ENCODE measurements at regions not wholly inside any gene's neighbourhood (a gene's known extent, or its start where the extent isn't known, plus 50 kb on each side); places are given as distances from the start of the nearest gene placed in this dataset.

DNA sequence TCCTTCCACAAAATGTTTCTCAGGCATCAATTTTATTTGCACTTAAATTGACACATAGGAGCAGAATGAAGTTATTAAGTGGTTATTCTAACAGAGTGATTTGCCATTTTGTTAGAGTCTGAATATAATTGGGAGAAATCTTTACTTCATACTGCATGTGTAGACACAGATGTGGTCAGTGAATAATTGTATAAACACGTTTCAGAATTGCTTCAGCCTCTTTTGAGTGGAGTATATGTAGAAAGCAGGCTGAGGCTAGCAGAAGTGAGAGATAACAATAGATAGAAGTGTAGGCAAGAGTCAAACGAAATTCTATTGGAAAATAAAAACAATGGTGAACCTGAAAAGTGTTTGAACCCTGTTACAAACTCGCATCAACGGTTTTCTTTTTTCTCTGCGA, 270.7 kb downstream of the TMEM167A start:
- DNase-seq (ENCODE audit: low read depth) = no peak

DNA sequence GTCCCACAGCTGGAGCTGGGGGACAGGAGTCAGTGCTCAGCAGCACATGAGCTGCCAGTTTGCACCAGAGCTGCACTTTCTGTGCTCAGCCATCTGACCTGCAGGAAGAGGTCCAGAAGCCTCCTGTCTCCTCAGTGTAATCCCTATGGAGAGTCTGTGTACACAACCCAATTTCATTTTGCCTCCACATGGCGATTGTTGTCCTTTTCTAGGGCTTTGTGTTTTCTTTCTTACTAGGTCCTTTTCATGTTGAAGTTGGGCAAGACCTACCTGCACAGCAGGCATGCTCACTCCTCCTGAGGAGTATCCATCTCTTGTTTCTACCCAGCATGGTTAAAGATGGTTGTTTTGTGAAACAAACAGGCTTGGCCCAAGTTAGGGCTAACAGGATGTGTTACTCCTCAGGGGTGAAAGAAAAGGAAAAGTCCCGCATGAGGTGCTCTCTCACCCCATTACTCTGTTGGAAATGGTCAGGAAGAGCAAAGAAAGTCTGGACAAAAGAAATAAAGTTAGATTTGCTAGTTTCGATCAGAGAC, 273.0 kb downstream of the TMEM167A start:
- no peak for DNase-seq (ENCODE audit: low read depth)

DNA sequence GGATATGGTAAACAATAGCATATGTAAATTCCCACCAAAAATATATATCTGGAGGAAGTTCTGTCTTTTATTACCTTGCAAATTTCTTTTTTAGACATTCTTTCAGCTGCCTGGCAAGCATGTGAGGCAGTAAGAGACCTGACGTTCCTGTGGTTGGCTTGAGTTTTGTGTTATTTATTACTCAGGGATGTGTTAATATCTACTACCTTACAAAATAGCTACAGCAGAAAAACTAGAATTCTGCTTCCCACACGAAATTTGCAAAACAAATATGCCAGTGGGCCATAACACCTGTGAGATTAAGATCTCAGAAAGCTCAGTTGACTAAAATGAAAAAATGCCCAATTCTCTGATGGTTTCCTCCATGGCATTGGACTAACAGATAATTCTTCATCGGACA, 274.2 kb downstream of the TMEM167A start:
- DNase-seq (ENCODE audit: low read depth) = no peak

DNA sequence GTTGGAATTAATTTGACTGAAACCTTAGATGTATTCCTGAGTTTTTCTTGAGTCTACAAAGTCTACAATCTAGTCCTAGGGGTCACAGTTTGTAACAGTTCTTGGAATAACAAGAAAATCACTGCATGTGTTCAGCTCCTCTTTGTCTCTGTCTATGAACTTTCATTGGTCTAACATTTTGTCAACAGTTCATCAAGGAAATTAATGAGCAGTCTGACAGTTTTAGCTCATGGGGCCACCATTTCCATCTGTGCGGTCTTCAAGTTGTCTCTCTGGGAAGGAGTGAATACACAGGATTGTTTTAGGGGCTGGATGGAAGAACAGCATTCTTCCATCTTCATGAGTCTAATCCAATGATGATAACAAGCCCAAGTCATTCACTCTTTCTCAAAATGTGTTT, 276.4 kb downstream of the TMEM167A start:
- DNase-seq (ENCODE audit: low read depth) = no peak

DNA sequence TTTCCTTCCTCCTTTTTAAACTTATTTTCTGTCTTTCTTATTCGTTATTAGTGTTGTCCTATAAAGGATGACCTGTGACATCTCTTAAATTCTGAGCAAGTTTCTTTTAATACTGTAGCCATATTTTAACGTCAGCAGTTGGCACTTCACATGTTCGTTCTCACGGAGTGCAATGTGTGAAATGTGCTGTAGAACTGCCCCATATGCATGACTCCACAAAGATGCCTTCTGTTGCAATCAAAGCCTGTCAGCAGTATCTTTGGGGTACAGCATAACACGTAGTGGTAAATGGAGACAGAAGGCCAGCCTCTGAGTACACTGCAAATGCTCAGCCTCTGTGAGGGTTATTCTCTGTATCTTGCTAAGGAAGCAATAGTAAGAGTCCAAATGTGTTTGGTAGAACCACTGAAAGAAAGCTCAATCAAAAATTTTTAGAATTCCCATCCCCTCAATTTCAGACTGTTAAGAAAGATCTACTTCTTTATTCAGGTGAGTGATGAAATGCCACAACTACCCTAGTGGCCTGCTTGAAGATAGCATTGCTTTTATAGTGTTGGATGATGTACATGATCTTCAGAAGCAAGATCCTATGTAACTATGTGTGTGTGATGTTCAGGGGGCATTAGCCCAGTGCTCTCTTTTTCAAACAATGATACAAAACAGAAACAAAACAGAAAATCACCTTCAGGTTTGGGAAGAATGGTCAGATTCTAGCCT, 277.7 kb downstream of the TMEM167A start:
- DNase-seq (ENCODE audit: low read depth) = no peak

DNA sequence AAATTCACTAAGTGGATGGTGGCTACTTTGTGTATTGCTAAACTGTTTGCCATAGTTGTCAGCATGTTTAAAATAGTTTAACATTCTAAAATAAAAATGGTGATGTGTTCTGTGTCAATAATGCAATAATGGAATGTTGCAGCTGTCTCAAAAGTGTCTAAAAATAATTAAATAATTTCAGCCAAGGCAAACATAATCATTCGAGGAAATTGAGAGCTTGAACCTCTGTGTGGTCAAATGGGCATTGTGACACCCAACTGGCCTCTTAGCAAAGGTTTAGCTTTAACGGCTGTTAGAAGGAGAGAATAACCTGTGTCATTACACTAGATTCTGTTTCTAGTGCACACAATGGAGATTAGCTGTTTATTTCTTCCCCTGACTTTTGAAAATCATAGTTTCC, 278.5 kb downstream of the TMEM167A start:
- no peak for DNase-seq (ENCODE audit: low read depth)

DNA sequence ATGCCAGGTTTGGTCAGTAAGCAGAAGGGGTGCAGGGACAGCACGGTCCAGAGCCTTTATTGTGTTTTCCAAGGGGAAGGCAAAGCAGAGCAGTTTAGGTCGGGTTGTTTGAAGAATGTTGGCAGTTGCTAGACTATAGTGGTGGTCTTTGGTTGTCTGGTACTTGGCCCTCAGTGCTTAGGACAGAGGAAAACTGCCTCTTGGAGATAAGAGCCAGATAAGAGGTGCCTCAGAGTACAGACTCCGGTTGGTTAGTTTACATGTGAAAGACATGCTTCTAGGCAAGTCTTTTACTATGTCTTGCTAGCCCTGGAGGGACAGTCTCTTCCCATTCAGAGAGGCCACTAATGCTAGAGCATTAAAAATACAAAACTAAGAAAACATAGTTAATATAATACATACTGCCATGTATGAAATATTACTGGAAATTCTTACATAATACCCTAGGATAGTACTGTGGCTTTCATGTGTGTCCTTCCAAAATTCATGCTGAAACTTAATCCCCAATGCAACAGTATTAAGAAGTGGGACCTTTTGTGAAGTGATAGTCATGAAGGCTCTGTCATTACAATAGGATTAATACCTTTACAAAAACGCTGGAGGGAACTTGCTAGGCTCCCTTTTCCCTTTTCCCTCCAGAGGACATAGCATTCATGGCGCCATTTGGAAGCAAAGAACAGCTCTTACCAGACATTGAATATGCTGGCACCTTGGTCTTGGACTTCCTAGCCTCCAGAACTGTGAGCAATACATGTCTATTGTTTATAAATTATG, 280.4 kb downstream of the TMEM167A start:
- no peak for DNase-seq (ENCODE audit: low read depth)

DNA sequence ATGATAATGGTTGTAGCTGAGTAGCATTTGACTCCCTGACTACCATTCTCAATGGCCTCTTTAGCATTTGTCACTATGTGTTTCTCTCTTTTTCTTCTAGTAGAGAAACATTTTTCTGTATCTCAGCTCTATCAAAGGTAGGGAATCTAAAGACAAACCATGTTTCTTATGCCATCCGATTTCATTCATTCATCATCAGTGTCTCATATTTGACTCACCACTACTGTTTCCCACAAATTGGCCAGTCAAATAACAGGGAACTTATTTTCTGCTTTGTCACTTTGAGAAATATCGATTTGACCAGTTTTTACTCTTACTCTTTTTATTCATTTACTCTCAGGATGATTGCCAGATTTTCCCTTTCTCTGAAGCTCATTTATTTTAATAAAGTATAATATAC, 282.3 kb downstream of the TMEM167A start:
- no peak for DNase-seq (ENCODE audit: low read depth)

DNA sequence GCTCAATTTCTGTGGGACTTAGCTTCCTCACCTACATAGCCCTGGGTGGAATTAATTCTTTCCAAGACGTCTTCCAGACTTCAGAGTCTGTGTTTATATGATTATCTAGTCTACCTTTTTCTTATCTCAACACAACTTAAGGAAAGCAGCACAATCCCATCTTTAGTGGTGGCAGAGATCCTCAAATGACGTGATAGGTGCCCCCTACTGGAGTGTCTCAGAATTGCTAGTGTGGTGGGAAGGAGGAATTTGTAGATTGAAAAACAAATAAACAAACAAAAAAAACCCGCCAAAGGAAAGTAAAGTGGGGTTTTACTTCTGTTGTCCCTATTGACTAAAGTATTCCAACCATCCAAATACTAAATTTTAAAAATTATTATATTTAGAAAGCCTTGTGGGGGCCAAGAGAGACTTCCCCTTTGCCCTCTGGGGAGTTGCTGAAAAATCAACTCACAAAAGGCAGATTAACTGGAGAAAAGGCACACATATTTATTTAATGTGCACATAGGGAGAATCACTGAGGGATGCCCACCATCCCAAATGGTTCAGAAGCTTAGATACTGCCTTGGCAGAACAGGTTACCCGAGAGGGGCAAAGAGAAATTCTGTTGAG, 283.3 kb downstream of the TMEM167A start:
- DNase-seq (ENCODE audit: low read depth) = peak; percentile 1

DNA sequence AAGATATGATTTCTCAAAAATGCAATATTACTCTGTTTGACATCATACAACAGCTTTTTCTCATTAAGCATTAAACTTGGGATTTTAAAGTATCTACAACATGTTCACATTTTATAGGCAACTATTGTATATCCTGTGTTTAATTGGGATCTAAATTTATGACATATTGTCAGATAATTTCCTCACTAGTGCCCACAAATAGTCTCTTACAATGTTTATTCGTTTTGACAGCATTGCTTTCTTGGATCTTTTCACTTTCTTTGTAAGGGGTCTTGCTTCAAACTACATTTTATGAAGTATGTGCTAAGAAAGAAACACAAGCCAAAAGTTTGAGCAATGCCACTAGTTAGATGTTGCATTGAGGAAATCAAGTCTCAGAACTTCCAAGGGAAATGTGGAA, 285.1 kb downstream of the TMEM167A start:
- no peak for DNase-seq (ENCODE audit: low read depth)

DNA sequence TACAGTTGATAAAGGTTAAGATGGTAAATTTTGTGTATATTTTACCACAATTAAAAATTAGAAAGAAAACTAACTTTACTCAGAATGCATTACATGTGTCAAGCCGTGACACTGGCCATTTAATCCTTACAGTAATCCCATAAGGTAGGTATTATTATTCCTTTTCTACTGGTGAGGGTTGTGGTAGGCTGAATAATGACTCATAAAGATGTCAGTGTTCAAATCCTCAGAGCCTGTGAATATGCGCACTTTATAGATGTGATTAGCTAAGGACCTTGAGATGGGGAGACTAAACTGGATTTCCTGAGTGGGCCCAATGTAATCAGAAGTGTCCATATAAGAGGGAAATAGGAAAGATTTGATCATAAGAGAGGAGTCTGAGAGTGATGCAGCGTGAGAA, 288.1 kb downstream of the TMEM167A start:
- no peak for DNase-seq (ENCODE audit: low read depth)

DNA sequence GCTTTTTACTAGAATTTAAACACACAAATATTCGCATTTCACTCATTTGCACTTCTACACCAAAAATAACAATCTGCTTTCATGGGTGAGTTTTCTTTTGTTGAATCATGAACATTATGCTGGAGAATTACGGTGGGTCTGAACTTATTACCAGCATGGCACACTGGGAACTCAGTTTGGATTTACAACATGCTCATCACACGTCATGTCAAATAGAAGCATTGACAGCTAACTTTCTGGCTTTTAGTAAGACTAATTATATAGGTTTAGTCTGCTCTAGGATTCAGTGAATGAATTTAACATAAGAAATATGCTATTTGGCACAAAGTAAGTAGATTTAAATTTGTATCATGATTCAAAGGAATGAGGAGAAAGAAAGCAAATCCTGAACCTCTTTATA, 290.4 kb downstream of the TMEM167A start:
- DNase-seq (ENCODE audit: low read depth) = no peak

DNA sequence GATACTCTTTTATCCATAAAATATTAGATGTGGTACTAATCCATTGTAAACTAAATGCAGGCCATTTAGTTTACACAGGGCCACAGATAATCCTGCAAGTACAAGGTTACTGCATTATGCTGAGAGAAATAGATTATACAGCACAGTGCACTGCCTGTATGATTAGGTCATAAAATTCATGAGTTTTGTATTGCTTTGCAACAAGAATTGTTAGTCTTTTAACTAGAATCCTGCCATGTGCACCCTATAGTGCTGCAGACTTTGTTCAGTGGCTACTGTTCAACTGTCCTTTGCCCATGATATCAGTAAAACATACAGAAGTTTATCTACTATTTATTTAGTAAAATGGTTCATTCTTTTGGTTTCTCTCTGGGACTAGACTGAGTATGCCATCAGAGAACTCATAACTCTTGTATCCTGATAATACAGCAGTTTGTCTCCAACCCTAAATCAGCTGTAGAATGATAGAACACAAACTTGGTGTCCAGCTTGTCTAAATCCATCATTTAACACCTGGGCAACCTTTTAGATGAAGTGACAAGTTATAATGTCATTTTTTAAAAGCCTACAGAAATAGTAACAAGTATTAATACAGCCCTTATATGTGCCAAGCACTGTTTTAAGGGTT, 291.2 kb downstream of the TMEM167A start:
- no peak for DNase-seq (ENCODE audit: low read depth)

DNA sequence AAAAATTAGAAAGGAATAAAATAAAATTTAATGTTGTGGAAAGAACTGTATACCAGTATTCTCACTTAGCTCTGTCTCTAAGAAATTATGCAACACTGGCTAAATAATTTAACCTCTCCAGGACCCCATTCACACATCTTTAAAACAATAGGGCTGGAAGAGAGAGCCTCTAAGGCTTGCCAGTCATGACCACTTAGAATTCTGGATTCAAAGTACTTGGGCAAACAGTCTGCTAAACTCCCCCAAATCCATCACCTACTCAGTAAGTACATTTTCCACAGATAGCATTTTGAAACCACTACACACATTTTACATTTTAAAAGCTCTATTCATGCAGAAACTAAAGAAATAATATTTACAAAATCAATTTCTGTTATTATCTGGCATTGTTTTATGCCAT, 291.7 kb downstream of the TMEM167A start:
- no peak for DNase-seq (ENCODE audit: low read depth)

DNA sequence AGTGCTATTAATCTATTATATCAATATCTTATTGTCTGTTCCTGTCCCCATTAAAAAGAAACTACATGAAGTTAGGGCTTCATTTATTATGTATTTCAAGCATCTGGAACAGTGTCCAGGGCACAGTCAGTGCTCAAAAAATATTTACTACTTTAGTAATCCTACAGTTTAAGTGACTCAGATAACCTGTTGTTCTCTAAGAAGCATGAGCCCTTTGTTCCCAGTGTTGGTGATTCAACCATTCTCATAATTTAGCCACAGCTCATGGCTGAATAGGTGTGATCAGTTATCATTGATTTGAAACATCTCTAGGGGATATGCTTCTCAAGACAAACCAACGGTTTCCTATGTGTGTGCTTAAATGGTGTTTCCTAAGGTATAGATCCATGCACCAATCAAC, 292.7 kb downstream of the TMEM167A start:
- DNase-seq (ENCODE audit: low read depth) = no peak

DNA sequence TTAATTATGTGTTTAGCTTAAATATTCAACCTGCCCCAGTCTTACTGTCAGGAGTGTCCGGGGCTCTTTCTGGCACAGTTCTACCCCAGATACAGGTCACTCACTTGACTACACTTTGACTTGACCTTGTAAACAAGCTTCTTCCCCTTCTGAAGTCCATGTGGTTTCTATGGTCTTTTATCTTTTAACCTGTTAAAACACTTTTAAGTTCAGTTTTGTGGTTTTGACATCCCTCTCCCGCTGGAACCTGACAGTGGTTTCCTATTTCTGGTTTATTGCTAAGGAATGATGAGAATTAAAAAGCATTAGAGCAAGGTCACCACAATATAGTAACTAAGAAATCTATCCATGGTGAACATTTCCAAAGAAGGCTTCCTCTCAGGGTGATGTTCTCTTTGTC, 300.1 kb downstream of the TMEM167A start:
- DNase-seq (ENCODE audit: low read depth) = no peak

DNA sequence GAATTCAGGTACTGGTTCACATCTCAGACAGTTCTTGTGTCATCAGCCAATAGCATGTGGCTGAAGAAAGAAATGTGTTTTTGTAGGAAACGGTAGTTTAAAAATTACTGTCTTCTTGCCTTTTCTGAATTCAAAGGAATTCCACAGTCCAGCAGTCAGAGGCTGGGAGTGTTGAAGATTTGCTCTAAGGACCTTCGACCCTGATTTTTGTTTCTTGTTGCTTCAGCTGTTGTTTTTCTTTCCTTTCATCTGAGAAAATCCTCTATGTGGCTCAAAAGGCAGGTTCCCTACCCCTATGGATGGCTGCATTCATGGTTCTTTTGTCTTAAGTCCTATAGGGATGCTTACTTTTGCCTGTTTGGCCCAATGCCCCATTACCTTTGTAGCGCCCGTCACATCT, 304.9 kb downstream of the TMEM167A start:
- DNase-seq (ENCODE audit: low read depth) = no peak

DNA sequence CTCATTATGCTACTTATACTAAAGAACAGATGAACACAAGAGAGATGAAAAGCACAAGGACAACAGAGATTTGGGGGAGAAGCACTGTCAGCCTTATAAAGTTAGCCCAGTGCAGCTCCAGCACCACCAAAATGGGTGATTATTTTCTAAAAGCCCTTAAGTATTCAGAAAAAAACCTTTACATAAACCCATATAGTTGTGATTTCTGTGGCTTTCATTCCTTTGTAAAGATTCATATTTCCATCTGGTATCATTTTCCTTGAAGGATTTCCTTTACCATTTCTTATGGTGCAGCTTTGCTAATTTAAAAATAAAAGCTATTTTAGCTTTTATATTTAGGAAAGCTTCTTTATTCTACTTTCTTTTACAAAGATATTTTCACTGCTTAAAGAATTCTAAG, 311.0 kb downstream of the TMEM167A start:
- DNase-seq (ENCODE audit: low read depth) = no peak

DNA sequence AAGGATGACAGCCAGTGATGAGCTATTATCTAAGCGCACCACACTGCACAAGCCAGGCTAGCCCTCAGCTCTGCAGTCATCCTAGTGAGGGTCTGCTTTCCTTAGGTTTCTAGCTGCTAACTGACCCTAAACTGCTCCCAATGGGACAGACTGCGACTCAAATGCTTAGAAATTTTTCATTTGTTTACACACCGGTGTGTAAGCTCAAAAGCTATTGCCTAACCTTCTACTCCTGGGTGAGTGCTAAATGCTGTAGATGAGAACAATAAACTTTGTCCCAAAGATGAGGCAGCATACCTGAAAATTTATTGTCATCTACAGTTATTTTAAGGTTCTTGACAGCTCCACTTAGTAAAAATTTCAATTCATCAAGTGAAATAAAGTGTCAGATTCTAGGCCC, 311.4 kb downstream of the TMEM167A start:
- DNase-seq (ENCODE audit: low read depth) = no peak

DNA sequence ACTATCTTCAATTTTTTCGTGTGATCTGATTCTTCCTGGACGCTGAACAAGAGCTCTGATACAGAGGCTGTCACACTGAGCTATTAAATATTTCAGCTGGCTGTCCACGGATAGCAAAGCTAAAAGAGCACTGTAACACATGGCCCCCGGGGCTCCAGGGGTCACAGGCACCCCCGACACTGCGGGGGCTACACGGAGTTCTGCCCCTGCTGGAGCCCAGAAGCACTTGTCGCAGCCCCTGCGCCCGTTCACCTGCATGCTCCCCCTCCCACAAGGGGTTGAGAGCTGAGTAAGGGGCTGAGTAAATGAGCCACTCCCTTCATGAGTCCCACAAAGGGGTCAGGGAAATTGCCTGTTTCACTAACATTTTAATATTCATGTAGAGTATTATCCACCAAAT, 316.3 kb downstream of the TMEM167A start:
- DNase-seq (ENCODE audit: low read depth) = no peak

DNA sequence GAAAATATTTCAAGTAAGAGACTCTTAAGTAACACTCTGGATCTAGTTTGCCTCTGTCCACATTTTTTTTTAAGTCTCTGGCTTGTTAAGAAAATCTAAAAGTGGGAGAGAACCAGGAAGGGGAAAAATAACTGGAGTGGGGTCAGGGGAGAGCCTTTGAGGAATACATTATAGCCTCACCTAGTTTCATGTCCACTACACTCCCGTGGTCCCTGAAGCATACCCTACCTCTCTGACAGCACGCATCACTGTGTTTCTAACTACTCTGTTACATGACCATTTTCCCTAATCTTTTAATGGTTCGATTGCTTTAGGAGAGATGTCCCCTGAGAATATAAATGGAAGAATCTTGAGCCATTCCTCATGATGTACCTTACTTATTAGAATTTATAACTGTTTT, 318.3 kb downstream of the TMEM167A start:
- no peak for DNase-seq (ENCODE audit: low read depth)

DNA sequence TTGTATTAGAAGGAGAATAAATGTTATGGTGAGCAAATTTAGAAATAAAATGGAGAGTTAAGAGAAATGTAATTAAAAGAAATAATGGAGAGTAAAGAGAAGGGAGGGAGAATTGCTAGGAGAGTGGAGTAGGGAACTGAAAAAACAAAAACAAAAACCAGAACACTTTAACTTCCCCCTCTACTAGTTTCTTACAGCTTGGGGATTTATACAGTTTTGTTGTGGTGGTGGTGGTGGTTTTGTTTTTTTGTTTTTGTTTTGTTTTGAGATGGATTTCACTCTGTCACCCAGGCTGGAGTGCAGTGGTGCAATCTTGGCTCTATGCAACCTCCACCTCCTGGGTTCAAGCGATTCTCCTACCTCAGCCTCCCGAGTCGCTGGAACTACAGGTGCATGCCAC, 322.4 kb downstream of the TMEM167A start:
- no peak for DNase-seq (ENCODE audit: low read depth)

Measured in stimulated activated CD4-positive, alpha-beta T cell treated with anti-CD3 and anti-CD28 coated beads, Interleukin-2, amount 100 ng/mL, for 4 hours (primary cell).